ENCODE measurements at regions not wholly inside any gene's neighbourhood (a gene's known extent, or its start where the extent isn't known, plus 50 kb on each side); places are given as distances from the start of the nearest gene placed in this dataset.

DNA sequence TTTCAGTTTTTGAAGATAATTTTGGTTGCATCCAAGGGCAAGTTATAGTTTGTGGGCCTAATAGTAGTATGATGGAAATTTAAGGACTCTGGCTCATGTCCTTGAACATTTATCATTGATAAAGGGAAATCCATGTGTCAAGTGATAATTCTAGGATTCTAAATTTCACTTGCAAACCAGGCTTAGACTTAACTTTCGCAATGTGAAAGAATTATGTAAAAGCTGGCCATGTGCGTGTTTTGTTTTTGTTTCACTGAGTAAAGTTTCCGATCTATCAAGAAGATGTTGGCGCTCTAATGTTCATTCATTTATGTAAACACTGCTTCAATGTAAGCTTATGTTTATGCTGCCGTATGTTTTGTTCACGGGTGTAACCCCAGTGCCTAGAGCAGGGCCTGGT is 302.0 kb downstream of the SOX4 start:
- TF ChIP-seq, protein P1, sequence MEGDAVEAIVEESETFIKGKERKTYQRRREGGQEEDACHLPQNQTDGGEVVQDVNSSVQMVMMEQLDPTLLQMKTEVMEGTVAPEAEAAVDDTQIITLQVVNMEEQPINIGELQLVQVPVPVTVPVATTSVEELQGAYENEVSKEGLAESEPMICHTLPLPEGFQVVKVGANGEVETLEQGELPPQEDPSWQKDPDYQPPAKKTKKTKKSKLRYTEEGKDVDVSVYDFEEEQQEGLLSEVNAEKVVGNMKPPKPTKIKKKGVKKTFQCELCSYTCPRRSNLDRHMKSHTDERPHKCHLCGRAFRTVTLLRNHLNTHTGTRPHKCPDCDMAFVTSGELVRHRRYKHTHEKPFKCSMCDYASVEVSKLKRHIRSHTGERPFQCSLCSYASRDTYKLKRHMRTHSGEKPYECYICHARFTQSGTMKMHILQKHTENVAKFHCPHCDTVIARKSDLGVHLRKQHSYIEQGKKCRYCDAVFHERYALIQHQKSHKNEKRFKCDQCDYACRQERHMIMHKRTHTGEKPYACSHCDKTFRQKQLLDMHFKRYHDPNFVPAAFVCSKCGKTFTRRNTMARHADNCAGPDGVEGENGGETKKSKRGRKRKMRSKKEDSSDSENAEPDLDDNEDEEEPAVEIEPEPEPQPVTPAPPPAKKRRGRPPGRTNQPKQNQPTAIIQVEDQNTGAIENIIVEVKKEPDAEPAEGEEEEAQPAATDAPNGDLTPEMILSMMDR (IDR thresholded peaks at IDR 0.05 in 8 of 11, conservative IDR thresholded peaks at IDR 0.05 in 3 of 11): no peak
- no peak for TF ChIP-seq POLR2A (IDR thresholded peaks at IDR 0.05)
